Posterior vena cava (tissue), 2 donors: ENCODE measurements at regions not wholly inside any gene's neighbourhood (a gene's known extent, or its start where the extent isn't known, plus 50 kb on each side); places are given as distances from the start of the nearest gene placed in this dataset.
"Not testable (repeated sequence)": the region's sequence is repeated elsewhere in the genome, so short reads cannot be mapped to it uniquely, and the experiment has no call there.

Experiments used
- DNase-seq: peaks from one replicate; pipeline ENCODE4 v3.0.0-alpha.2; 2020; ENCODE audit warnings: low spot score
- intact Hi-C, 2 donors: fragments of 100-400 bp; cut with DNase I; formaldehyde crosslinking; loops; one replicate each; pipeline versions ENCODE4 v1.14.1 to v1.14.2; 2022 to 2023
- donor health status: DM: yes; HTN: yes; CAD: no.
- donor health status: DM: yes; HTN: yes; CAD: no.

- no peak for DNase-seq
- intact Hi-C loops = no loop called here
Observed at GRCh38 chr10:2905851-2906250, 161.5 kb upstream of the PFKP start.

GRCh38 chr10:2900530-2900929 lies 166.8 kb upstream of the PFKP start:
- intact Hi-C loops = no loop called here
- no peak for DNase-seq

- DNase-seq = no peak
Observed at GRCh38 chr10:2899246-2899951, 167.9 kb upstream of the PFKP start.

GRCh38 chr10:2898509-2898860 lies 168.9 kb upstream of the PFKP start:
- no peak for DNase-seq
- intact Hi-C loops = no loop called here

More at GRCh38 chr10:2899246-2899951, 167.9 kb upstream of the PFKP start:
- intact Hi-C loops = no loop called here

DNA sequence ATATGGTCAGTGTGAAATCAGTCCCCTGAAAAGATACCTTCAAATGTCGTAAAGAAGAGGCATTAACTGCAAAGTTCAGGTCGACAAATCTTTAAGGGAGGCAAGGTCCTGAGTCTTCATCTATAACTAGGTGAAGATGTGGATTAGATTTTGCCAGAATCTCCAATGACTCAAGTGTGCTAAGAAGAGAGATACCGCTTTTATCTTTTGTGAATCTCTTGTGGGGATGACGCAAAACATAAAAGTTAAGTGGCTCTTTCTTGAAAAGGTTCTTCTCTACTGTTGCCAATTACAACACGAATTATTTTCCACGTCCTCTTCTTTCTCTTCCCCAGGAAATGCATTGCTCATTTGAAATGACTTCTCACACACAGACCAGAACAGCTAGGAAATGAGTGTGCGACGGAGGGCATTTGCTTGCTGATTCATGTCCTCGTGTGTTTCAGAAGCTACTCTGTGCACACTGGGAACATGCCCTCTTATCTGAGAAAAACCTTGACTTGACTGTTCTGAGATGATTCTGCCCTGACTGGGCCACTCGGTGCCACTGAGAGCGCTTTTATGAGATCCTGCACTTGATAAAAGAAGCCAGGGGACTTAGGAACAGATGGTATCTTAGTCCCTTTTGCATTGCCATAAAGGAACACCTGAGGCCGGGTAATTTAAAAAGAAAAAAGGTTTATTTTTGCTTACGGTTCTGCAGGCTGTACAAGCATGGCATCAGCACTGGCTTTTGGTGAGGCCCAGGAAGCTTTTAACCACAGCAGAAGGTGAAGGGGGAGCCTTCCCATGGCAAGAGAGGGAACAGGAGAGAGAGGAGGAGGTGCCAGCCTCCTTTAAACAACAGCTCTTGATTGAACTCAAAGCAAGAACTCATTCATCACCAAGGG lies 169.5 kb upstream of the PFKP start:
- intact Hi-C loops = no loop called here

GRCh38 chr10:2896334-2896733 lies 171.0 kb upstream of the PFKP start:
- intact Hi-C loops, DNase-seq: not testable (repeated sequence)

More for the DNA sequence above, 169.5 kb upstream of the PFKP start:
- no peak for DNase-seq

GRCh38 chr10:2895594-2896196 lies 171.7 kb upstream of the PFKP start:
- no peak for DNase-seq
- intact Hi-C loops = no loop called here

- DNase-seq = no peak
- intact Hi-C loops = no loop called here
Observed at GRCh38 chr10:2893991-2894390, 173.4 kb upstream of the PFKP start.

- intact Hi-C loops = no loop called here
- DNase-seq = no peak
Observed at GRCh38 chr10:2893158-2893845, 174.0 kb upstream of the PFKP start.

GRCh38 chr10:2891770-2892124 lies 175.6 kb upstream of the PFKP start:
- no peak for DNase-seq
- intact Hi-C loops = no loop called here

DNA sequence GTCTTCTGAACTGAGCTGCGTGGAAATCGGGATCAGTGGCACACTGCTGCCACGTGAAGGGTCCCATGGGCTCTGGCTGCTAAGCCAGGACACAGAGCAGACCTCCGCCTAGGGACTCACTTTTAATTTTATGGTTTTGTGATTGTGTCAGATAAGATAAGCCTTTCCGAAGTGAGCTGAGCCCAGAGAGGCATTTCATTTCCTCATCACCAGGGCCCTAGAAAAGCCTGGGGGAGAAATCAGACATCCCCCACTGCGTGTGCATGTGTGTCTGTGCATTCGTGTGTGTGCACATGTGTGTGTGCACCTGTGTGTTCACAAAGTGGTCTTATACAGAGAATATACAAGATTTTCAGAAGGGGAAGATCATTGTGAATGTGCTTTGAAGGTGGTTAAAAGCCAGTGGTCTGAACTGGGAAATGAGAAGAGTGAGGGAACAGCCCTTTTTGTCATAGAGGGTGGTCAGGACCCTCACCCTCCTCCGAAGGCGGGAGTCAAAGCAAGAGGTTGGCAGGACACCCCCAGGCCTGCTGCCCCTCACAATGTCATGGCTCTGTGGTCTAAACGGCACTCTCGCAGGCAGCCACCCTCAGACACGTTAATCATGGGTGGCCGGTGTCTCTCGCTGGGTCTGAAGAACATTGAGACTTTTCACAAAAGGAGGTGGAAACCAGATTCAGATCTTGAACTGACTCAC lies 176.1 kb upstream of the PFKP start:
- intact Hi-C loops = no loop called here
- no peak for DNase-seq

GRCh38 chr10:2890093-2890492 lies 177.3 kb upstream of the PFKP start:
- DNase-seq = no peak
- intact Hi-C loops = no loop called here

- intact Hi-C loops = no loop called here
Observed at GRCh38 chr10:2888403-2889004, 178.8 kb upstream of the PFKP start.

DNA sequence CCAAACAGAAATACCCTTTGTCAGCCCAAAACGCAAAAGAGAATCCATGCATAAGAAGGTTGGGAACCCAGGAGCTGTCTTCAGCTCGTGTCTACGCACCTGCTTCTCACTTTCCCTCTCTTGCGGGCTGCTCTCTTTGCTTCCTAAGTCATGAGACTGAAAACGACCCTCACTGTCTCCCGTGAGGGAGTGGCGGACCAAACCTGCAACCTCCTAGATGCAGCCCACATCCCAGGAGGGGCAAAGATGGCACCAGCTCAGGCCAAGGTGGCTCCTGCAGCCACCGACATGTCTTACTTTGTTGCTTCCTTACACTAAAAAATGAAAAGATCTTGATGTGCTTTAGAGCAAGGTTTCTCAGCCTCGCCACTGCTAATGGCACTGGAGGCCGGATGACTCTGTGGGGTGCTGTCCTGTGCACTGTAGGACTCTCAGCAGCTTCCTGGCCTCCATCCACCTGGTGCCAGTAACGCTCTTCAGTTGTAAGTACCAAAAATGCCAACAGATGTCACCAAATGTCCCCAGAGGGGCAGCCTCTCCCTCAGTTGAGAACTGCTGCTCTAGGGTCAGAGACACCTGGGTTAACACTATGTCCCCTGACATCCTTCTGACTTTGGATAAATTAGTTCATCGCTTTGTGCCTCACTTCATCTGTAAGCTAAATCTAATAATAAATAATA lies 179.8 kb upstream of the PFKP start:
- intact Hi-C loops = no loop called here

More at GRCh38 chr10:2888403-2889004, 178.8 kb upstream of the PFKP start:
- no peak for DNase-seq

GRCh38 chr10:2886662-2887061 lies 180.7 kb upstream of the PFKP start:
- intact Hi-C loops = no loop called here
- no peak for DNase-seq

More for the DNA sequence above, 179.8 kb upstream of the PFKP start:
- no peak for DNase-seq

- intact Hi-C loops = no loop called here
Observed at GRCh38 chr10:2885288-2886278, 181.8 kb upstream of the PFKP start.

GRCh38 chr10:2883983-2884540 lies 183.3 kb upstream of the PFKP start:
- DNase-seq, intact Hi-C loops: not testable (repeated sequence)

More at GRCh38 chr10:2885288-2886278, 181.8 kb upstream of the PFKP start:
- no peak for DNase-seq
